ENCODE measurements at regions not wholly inside any gene's neighbourhood (a gene's known extent, or its start where the extent isn't known, plus 50 kb on each side); places are given as distances from the start of the nearest gene placed in this dataset.

- DNase-seq: no peak
These were observed 1106.8 kb downstream of the IGSF11 start for GRCh38 chr3:117927825-117928224.

- no peak for DNase-seq
These were observed 1105.8 kb downstream of the IGSF11 start for GRCh38 chr3:117928836-117929235.

- DNase-seq: no peak
These were observed 1102.2 kb downstream of the IGSF11 start for GRCh38 chr3:117932441-117932840.

GRCh38 chr3:117936159-117936558, 1098.5 kb downstream of the IGSF11 start:
- no peak for DNase-seq

- no peak for DNase-seq
These were observed 1095.7 kb downstream of the IGSF11 start for GRCh38 chr3:117938974-117939373.

GRCh38 chr3:117939425-117940027, 1095.1 kb downstream of the IGSF11 start:
- DNase-seq: no peak

- DNase-seq: no peak
These were observed 1093.6 kb downstream of the IGSF11 start for GRCh38 chr3:117941015-117941414.

- DNase-seq: no peak
These were observed 1092.9 kb downstream of the IGSF11 start for GRCh38 chr3:117941756-117942155.

GRCh38 chr3:117954131-117954530, 1080.5 kb downstream of the IGSF11 start:
- DNase-seq: no peak

GRCh38 chr3:117955196-117955595, 1079.5 kb downstream of the IGSF11 start:
- DNase-seq: peak; percentile 77

- no peak for DNase-seq
These were observed 1076.6 kb downstream of the IGSF11 start for GRCh38 chr3:117958027-117958426.

- no peak for DNase-seq
These were observed 1071.9 kb downstream of the IGSF11 start for GRCh38 chr3:117962750-117963149.

GRCh38 chr3:117963858-117964257, 1070.8 kb downstream of the IGSF11 start:
- DNase-seq: no peak

- DNase-seq: no peak
These were observed 1069.8 kb downstream of the IGSF11 start for GRCh38 chr3:117964814-117965213.

GRCh38 chr3:117977504-117978228, 1057.0 kb downstream of the IGSF11 start:
- DNase-seq: no peak

GRCh38 chr3:117979466-117979865, 1055.2 kb downstream of the IGSF11 start:
- no peak for DNase-seq

- no peak for DNase-seq
These were observed 1047.4 kb downstream of the IGSF11 start for GRCh38 chr3:117987256-117987655.

GRCh38 chr3:117989982-117990381, 1044.7 kb downstream of the IGSF11 start:
- DNase-seq: no peak

GRCh38 chr3:117990627-117991026, 1044.0 kb downstream of the IGSF11 start:
- DNase-seq: no peak

- peak; percentile 84 for DNase-seq
These were observed 1038.7 kb downstream of the IGSF11 start for GRCh38 chr3:117995842-117996437.

- peak; percentile 96 for DNase-seq
These were observed 1037.2 kb downstream of the IGSF11 start for GRCh38 chr3:117997201-117998049.

- no peak for DNase-seq
These were observed 1036.6 kb downstream of the IGSF11 start for GRCh38 chr3:117998071-117998470.

- DNase-seq: no peak
These were observed 1034.4 kb downstream of the IGSF11 start for GRCh38 chr3:118000219-118000618.

Data from NCI-H1092 treated with DMSO at 0.1 percent for 48 hours (cell line).